Colon (tissue), 2 donors: ENCODE measurements at regions not wholly inside any gene's neighbourhood (a gene's known extent, or its start where the extent isn't known, plus 50 kb on each side); places are given as distances from the start of the nearest gene placed in this dataset.

ENCODE experiments used
- FAIRE-seq: peaks from 2 replicates; lab custom pipeline; 2012; peaks lifted over from hg19 to GRCh38; lab: Jason Lieb, UNC
- donor health status: control.
- donor health status: control.

DNA sequence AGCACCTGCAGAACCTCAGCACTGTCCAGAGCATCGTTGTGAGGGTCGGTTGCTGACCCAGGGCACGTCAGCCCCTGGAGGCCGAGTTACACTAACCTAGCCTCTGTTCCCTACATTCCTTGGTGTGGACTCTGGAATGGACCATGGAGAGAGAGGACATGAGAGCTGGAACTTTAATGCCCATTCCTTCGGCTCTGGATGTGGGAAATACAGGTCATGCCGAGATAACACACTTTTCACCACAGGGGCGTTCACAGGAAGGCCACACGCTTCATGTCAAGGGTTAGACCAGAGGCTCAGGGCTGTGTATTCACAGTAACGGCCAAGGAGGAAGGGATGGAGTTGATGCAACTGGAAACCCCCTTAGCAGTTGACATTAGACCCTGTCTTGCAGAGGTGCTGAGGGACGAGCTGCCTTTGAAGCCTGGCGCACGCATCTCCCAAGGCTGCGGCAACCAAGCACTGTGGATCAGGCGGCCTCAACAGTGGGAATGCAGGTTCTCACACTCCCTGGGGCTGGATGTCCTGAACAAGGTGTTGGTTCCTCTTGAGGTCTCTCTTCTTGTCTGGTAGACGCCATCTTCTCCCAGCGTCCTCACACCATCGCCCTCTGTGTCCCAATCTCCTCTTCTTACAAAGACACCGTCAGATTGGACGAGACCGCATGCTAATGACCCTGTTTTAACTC lies 245.2 kb downstream of the KLF6 start:
- FAIRE-seq, result no peak

DNA sequence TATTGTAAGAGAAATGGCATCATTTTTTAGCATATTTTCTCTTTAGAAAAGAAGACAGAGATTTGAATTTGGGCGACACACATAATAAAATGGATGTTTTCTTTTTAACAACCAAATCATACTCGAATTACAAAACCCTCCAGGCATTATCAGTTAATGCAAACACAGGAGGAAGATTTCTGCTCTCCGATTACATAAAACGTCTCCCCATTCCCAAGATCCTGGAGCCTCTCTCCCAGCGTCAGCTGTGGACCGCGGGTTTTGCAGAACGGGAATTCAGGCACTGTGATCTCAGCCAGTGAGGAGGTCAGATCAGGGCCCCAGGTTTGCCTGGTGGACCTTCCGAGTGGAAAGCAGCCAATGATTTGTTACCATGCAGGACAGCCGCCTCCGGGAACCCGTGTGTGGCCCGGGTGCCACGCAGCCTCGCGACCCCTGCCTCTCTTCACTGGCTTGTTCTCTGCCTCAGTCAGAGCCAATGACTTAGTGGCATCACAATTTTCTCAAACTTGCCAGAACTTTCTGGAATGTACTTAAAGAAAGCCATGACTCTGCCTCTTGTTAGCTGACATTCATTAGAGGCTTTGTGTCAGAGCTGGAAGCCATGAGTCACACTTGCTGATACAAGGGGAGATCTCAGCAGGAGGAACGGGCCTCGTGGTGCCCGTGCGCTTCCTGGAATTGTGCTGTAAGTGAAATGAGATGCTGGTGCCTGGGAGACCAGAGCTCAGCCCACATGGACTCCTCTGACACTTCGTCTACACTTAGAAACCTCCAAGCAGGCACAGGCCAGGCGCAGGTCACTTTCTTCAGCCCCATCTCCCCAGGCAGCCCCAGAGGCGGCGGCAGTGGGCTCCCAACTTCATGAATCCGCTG lies 246.1 kb downstream of the KLF6 start:
- FAIRE-seq, result no peak

DNA sequence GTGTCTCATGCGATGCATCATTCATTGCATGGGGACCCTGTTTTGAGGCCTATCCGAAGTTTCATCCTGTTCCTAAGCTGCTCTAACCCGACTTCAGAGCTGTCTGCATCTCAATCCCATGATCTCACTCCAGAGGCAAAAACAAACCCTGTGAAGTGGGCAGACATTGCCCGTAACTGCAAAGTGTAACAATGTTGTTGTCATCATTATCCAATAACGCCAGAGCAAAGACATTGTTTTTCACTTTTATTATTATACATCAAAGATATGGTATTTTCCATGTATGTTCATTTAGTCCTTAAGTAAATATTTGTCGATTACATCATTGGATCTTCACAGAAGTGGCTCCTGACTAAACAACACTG lies 246.7 kb downstream of the KLF6 start:
- no peak for FAIRE-seq

DNA sequence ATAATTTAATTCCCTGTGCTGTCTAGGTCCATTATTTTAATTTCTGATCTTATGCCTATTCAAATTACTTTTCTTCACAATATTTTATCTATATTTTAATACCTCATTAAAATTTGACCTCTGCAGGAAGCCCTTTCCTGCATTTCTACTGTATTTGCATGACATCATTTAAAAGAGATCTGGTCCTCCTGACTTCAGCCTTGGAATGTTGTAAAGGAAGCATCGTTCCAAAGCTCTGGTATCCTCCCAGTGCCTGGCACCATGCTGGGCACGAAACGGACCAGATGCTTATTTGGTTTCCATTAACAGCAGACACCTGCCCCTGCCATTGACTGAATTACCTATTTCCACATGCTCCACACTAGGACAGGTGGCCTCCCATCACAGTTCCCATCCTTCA lies 247.5 kb downstream of the KLF6 start:
- no peak for FAIRE-seq

- FAIRE-seq, result no peak
Observed at GRCh38 chr10:3535001-3535400, 250.0 kb downstream of the KLF6 start.

- no peak for FAIRE-seq
Observed at GRCh38 chr10:3534433-3534832, 250.6 kb downstream of the KLF6 start.

DNA sequence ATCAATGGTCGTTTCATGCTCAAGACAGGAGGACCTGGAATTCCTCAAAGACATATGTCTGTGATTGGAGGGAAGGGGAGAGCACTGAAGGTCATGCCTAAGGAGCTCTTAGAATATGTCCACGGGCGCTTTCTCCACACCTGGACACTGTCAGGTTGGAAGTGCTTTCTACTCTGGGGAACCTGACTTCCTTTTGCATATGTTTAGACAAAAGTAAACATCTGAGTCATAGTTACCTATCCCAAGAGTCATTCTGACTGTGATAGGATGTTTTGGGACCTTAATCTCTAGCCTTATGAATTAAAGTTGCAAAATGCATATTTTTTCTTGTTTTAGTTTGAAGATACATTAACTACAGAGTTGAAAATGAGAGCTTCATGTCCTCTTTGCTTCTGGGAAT lies 251.7 kb downstream of the KLF6 start:
- no peak for FAIRE-seq

DNA sequence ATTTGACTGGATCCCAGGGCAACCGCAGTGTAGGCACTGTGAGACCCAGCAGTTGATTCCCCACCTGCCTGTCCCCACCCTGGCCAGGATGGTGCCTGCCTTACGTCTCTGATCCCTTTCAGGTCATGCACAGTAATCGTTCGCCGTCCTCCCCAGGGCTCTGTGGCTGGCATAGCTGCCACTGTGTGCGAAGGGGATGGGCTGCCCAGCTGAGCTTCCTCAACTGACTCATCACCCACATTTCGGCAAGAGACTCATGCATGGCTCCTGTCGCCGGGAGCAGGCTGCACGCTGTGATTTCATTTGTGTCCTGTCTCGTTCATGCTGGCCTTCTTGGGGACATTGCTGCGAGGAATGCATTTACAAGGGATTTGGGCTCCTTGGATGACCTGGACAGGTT lies 252.4 kb downstream of the KLF6 start:
- FAIRE-seq, result no peak

GRCh38 chr10:3531670-3532069 lies 253.3 kb downstream of the KLF6 start:
- no peak for FAIRE-seq

- no peak for FAIRE-seq
Observed at GRCh38 chr10:3530783-3531645, 254.0 kb downstream of the KLF6 start.

- no peak for FAIRE-seq
Observed at GRCh38 chr10:3530346-3530745, 254.7 kb downstream of the KLF6 start.

DNA sequence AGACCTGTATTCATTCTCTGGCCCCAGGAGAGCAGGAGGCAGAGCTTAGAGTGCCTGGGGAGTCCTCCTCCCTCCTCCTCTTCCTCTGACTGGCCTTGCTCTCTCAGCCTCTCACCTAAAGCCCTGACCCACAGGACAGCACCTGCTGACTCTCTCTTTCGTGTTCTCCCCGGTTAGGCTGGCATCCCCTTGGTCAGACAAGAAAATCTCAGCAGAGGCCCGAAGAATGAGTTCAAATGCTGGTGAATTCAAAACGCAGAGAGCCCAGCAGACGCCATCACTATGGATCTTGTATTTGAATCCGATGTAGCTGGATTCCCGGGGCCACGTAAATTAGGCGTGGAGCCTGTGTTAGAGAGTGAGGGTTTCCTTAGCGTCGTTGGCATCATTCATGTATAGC lies 255.3 kb downstream of the KLF6 start:
- FAIRE-seq, result no peak

- FAIRE-seq, result no peak
Observed at GRCh38 chr10:3528823-3529403, 256.1 kb downstream of the KLF6 start.

DNA sequence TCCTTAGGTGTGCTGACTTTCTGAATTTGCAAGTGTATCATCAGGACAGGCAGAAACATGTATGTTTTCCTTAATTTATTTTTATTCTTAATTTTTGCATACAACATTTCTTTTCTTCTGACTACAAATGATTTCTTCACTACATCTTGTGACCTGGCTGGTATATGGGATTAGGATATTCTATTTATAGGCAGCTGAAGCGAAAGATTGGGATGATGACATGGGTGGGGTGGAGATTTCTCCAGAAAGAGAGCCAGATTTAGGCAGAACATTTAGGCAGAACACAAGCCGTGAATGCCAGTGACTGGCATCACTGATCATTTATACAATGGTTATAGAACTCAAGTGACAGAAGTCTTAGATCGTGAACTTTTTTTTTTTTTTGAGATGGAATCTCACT lies 256.7 kb downstream of the KLF6 start:
- no peak for FAIRE-seq

DNA sequence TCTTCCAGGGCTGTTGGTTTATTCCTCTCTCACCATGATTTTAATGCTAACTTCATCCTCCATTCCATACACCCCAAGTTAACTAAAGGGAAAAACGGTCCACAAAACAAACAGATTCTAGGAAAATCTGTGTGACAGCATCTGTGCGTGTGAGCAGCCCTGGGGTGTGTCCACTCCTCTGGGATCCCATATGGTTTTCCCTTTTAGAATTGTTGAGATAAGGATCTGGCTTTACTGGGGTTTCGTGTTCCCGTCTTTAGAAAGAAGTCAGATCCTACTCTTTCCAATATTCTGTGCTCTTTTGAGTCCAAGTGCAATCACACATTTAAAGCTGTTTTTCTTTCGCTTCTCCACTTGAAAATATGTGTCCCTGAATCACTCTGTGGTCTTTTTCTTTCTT lies 257.1 kb downstream of the KLF6 start:
- no peak for FAIRE-seq

- no peak for FAIRE-seq
Observed at GRCh38 chr10:3526727-3527501, 258.1 kb downstream of the KLF6 start.

GRCh38 chr10:3525832-3526449 lies 259.1 kb downstream of the KLF6 start:
- FAIRE-seq, result no peak

GRCh38 chr10:3524086-3524960 lies 260.7 kb downstream of the KLF6 start:
- FAIRE-seq, result no peak

DNA sequence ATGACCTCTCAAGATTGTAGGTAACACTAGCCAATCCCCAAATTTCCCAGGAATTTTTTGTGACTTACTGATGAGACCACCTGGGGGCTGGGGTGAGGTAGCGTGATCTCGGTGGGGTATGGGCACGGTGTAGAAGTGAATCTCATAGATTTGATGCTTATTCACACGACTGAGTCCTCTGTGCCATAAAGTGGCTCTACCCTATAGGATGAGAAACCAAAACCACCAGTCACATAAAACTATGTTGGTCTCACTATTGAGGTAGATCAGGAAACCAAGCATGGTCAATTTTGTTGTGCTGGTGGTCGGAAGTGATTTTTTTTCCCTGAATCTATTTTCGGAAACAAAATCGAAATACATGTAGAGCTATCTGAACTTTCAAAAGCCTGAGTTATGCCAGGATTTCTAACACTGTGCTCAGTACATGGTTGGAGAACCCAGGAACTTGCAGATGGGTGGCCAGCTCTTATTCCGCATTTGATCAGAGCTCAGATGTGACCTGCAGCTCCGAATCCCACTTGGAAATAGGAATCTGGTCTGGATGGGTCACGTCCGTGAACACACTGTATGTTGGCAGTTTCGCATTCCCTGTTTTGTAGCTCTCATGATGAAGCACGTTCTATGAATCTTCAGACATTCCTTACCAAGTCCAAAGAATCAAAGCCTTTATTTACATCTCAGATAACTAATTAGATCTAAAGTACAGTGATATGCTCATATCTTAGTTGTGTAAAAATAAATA lies 261.5 kb downstream of the KLF6 start:
- no peak for FAIRE-seq

- FAIRE-seq, result no peak
Observed at GRCh38 chr10:3516923-3517255, 268.1 kb downstream of the KLF6 start.
